OCI-LY3 (cell line): ENCODE measurements at regions not wholly inside any gene's neighbourhood (a gene's known extent, or its start where the extent isn't known, plus 50 kb on each side); places are given as distances from the start of the nearest gene placed in this dataset.

Experiments
- EZH2phosphoT487 ChIP-seq: fragments of 200-600 bp; shearing (Covaris generic); IDR thresholded peaks from 2 replicates; pipeline ENCODE4 v1.6.1; 2018; ENCODE audit warnings: antibody characterized with exemption, mixed run types, low read depth
- TF ChIP-seq, protein P1 (sequence below): fragments of 200-600, 300-600 bp; sonication (generic); IDR thresholded peaks from 2 replicates; pipeline ENCODE4 v1.5.1; 2014; ENCODE audit warnings: antibody characterized with exemption, low read length, low read depth

GRCh38 chr6:114418304-114418972 lies 75.6 kb upstream of the HS3ST5 start:
- TF ChIP-seq, protein P1, sequence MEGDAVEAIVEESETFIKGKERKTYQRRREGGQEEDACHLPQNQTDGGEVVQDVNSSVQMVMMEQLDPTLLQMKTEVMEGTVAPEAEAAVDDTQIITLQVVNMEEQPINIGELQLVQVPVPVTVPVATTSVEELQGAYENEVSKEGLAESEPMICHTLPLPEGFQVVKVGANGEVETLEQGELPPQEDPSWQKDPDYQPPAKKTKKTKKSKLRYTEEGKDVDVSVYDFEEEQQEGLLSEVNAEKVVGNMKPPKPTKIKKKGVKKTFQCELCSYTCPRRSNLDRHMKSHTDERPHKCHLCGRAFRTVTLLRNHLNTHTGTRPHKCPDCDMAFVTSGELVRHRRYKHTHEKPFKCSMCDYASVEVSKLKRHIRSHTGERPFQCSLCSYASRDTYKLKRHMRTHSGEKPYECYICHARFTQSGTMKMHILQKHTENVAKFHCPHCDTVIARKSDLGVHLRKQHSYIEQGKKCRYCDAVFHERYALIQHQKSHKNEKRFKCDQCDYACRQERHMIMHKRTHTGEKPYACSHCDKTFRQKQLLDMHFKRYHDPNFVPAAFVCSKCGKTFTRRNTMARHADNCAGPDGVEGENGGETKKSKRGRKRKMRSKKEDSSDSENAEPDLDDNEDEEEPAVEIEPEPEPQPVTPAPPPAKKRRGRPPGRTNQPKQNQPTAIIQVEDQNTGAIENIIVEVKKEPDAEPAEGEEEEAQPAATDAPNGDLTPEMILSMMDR, result no peak
- no peak for TF ChIP-seq EZH2phosphoT487
